Vagina (tissue), 2 donors: ENCODE measurements at regions not wholly inside any gene's neighbourhood (a gene's known extent, or its start where the extent isn't known, plus 50 kb on each side); places are given as distances from the start of the nearest gene placed in this dataset.

Source experiments
- POLR2A ChIP-seq, 2 donors: fragments of 450-650 bp; IDR thresholded peaks; one replicate each; pipeline ENCODE4 v1.6.1; 2017; ENCODE audit warnings: antibody characterized with exemption in 2 of 2, mild to moderate bottlenecking in 2 of 2, moderate library complexity in 2 of 2
- TF ChIP-seq, protein P1 (sequence below), 3 experiments: fragments of 450-650 bp in 2 of 3; fragments of 200-600 bp in 1 of 3; sonication (generic) in 1 of 3; IDR thresholded peaks; one replicate each; pipeline ENCODE4 v1.5.1; 2017 to 2019; ENCODE audit warnings: antibody characterized with exemption in 3 of 3, mild to moderate bottlenecking in 2 of 3, moderate library complexity in 2 of 3

DNA sequence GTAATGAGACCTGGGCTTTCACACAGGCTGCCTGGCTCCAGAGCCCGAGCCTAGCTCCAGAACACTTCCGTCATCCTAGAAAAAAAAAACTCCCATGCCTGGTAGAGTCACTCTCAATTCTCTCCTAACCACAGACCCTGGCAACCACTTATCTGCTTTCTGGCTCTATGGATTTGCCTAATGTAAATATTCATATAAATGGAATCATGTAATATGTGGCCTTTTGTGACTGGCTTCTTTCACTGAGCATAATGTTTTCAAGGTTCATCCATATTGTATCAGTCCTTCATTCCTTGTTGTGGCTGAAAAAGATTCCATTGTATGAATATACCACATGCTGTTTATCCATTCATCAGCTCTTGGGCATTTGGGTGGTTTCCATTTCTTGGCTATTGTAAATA lies 167.7 kb upstream of the MKLN1 start:
- TF ChIP-seq POLR2A (IDR thresholded peaks at IDR 0.05), result no peak
- TF ChIP-seq, protein P1, sequence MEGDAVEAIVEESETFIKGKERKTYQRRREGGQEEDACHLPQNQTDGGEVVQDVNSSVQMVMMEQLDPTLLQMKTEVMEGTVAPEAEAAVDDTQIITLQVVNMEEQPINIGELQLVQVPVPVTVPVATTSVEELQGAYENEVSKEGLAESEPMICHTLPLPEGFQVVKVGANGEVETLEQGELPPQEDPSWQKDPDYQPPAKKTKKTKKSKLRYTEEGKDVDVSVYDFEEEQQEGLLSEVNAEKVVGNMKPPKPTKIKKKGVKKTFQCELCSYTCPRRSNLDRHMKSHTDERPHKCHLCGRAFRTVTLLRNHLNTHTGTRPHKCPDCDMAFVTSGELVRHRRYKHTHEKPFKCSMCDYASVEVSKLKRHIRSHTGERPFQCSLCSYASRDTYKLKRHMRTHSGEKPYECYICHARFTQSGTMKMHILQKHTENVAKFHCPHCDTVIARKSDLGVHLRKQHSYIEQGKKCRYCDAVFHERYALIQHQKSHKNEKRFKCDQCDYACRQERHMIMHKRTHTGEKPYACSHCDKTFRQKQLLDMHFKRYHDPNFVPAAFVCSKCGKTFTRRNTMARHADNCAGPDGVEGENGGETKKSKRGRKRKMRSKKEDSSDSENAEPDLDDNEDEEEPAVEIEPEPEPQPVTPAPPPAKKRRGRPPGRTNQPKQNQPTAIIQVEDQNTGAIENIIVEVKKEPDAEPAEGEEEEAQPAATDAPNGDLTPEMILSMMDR (IDR thresholded peaks at IDR 0.05), result no peak
